DND-41 (cell line): ENCODE measurements at regions not wholly inside any gene's neighbourhood (a gene's known extent, or its start where the extent isn't known, plus 50 kb on each side); places are given as distances from the start of the nearest gene placed in this dataset.

Experiments used
- ATAC-seq: fragments of 200-7000 bp; cut with Tn5 transposase; 3 replicates; pipeline ENCODE4 v1.9.1; 2021; ENCODE audit warnings: low read depth; ENCODE audit not compliant: insufficient read depth
- DNase-seq: peaks from one replicate; pipeline ENCODE4 v3.0.0-alpha.2; 2020
- H2AFZ ChIP-seq: 2 replicates; pipeline ENCODE4 v1.6.0; 2012; ENCODE audit warnings: low read depth, low read length
- H3K27ac ChIP-seq: 2 replicates; pipeline ENCODE4 v1.5.1; 2012; ENCODE audit warnings: low read length, inconsistent platforms
- H3K27me3 ChIP-seq: fragments of 200-600 bp; sonication (generic); 2 replicates; pipeline ENCODE4 v1.6.0; 2012; ENCODE audit warnings: low read length, mild to moderate bottlenecking, inconsistent platforms; ENCODE audit not compliant: insufficient read depth, poor library complexity
- H3K36me3 ChIP-seq: 2 replicates; pipeline ENCODE4 v1.5.1; 2012; ENCODE audit warnings: low read length, inconsistent platforms; ENCODE audit not compliant: insufficient read depth
- H3K4me1 ChIP-seq: 2 replicates; pipeline ENCODE4 v1.5.1; 2012; ENCODE audit warnings: mild to moderate bottlenecking, low read length; ENCODE audit not compliant: insufficient read depth
- H3K4me2 ChIP-seq: 2 replicates; pipeline ENCODE4 v1.6.0; 2012; ENCODE audit warnings: mild to moderate bottlenecking, moderate library complexity, low read length, inconsistent platforms; ENCODE audit not compliant: insufficient read depth
- H3K4me3 ChIP-seq, 2 experiments: fragments of 200-600 bp in 1 of 2; shearing (Covaris generic) in 1 of 2; 2 replicates each; pipeline ENCODE4 v1.5.1; 2012 to 2016; ENCODE audit warnings: inconsistent platforms in 2 of 2, low read length in 2 of 2, mild to moderate bottlenecking in 2 of 2, low read depth in 1 of 2, moderate library complexity in 1 of 2
- H3K79me2 ChIP-seq: 2 replicates; pipeline ENCODE4 v1.6.0; 2012; ENCODE audit warnings: low read length, inconsistent platforms; ENCODE audit not compliant: insufficient read depth
- H3K9ac ChIP-seq: 2 replicates; pipeline ENCODE4 v1.6.0; 2012; ENCODE audit warnings: low read depth, mild to moderate bottlenecking, inconsistent platforms, low read length, moderate library complexity
- H3K9me3 ChIP-seq: 2 replicates; pipeline ENCODE4 v1.5.1; 2012; ENCODE audit warnings: low read length, moderate library complexity, mild to moderate bottlenecking, inconsistent platforms; ENCODE audit not compliant: insufficient read depth, severe bottlenecking
- H4K20me1 ChIP-seq: 2 replicates; pipeline ENCODE4 v1.6.0; 2012; ENCODE audit warnings: low read length; ENCODE audit not compliant: insufficient read depth
- CTCF ChIP-seq: IDR thresholded peaks from 2 replicates; pipeline ENCODE4 v1.5.1; 2012; ENCODE audit warnings: borderline replicate concordance, low read length, moderate library complexity, mild to moderate bottlenecking; ENCODE audit not compliant: poor library complexity, severe bottlenecking; ENCODE audit errors: extremely low read depth
- EZH2 ChIP-seq: IDR thresholded peaks from 3 replicates; pipeline ENCODE4 v1.6.1; 2012; ENCODE audit warnings: borderline replicate concordance, low read depth, mild to moderate bottlenecking, moderate library complexity, low read length, inconsistent platforms; ENCODE audit not compliant: severe bottlenecking

- Histone ChIP-seq H3K79me2 (no peaks in the 10 kb centered on the region), H4K20me1 (no peaks in the 10 kb centered on the region), H3K4me3 (no peak overlapping the region), H3K4me1 (no peaks in the 10 kb centered on the region), H3K36me3 (no peaks in the 10 kb centered on the region), H3K4me2 (no peak overlapping the region), H3K9me3 (no peaks in the 10 kb centered on the region), H2AFZ (no peak overlapping the region), H3K27ac (no peak overlapping the region), H3K9ac (no peak overlapping the region), H3K27me3 (peaks cover 2% of the 10 kb centered on the region)
- TF ChIP-seq EZH2 (no peak), CTCF (no peak)
- no peak for DNase-seq
- no peak for ATAC-seq
Measured at GRCh38 chr10:94105226-94105625, 111.5 kb downstream of the PLCE1 start.

- no peaks in the 10 kb centered on the region for H4K20me1 ChIP-seq
- H3K27ac ChIP-seq = no peak overlapping the region
- H3K4me1 ChIP-seq = no peaks in the 10 kb centered on the region
- no peaks in the 10 kb centered on the region for H3K9me3 ChIP-seq
- no peak overlapping the region for H3K4me3 ChIP-seq
- H3K4me2 ChIP-seq = no peak overlapping the region
- TF ChIP-seq EZH2 (no peak), CTCF (no peak)
- no peak overlapping the region for H3K9ac ChIP-seq
- ATAC-seq (no peak), DNase-seq (no peak)
- no peaks in the 10 kb centered on the region for H3K79me2 ChIP-seq
- H3K36me3 ChIP-seq = no peaks in the 10 kb centered on the region
- no peaks in the 10 kb centered on the region for H3K27me3 ChIP-seq
- H2AFZ ChIP-seq = no peak overlapping the region
Measured at GRCh38 chr10:94107191-94107590, 113.5 kb downstream of the PLCE1 start.

- no peak overlapping the region for H2AFZ ChIP-seq
- no peak for ATAC-seq
- no peak overlapping the region for H3K9ac ChIP-seq
- DNase-seq = no peak
- H4K20me1 ChIP-seq = no peaks in the 10 kb centered on the region
- TF ChIP-seq CTCF = no peak
- TF ChIP-seq EZH2 = no peak
- H3K4me2 ChIP-seq = no peak overlapping the region
- no peak overlapping the region for H3K27ac ChIP-seq
- no peaks in the 10 kb centered on the region for H3K9me3 ChIP-seq
- no peaks in the 10 kb centered on the region for H3K4me1 ChIP-seq
- H3K4me3 ChIP-seq = no peak overlapping the region
- H3K36me3 ChIP-seq = no peaks in the 10 kb centered on the region
- H3K79me2 ChIP-seq = no peaks in the 10 kb centered on the region
- H3K27me3 ChIP-seq = no peaks in the 10 kb centered on the region
Measured at GRCh38 chr10:94108200-94108599, 114.5 kb downstream of the PLCE1 start.

GRCh38 chr10:94111367-94111766 lies 117.6 kb downstream of the PLCE1 start:
- H4K20me1 ChIP-seq = no peaks in the 10 kb centered on the region
- no peak overlapping the region for H3K27ac ChIP-seq
- no peaks in the 10 kb centered on the region for H3K27me3 ChIP-seq
- H3K79me2 ChIP-seq = no peaks in the 10 kb centered on the region
- no peak overlapping the region for H3K4me2 ChIP-seq
- H3K36me3 ChIP-seq = no peaks in the 10 kb centered on the region
- H3K9ac ChIP-seq = no peak overlapping the region
- no peaks in the 10 kb centered on the region for H3K9me3 ChIP-seq
- no peak overlapping the region for H3K4me3 ChIP-seq
- no peak overlapping the region for H2AFZ ChIP-seq
- TF ChIP-seq CTCF = no peak
- TF ChIP-seq EZH2 = no peak
- DNase-seq = no peak
- no peak for ATAC-seq
- H3K4me1 ChIP-seq = no peaks in the 10 kb centered on the region
